Large intestine (tissue), 3 donors: ENCODE measurements at regions not wholly inside any gene's neighbourhood (a gene's known extent, or its start where the extent isn't known, plus 50 kb on each side); places are given as distances from the start of the nearest gene placed in this dataset.

ENCODE experiments used
- DNase-seq, 2 donors: peaks; one replicate each; pipeline versions ENCODE4 v3.0.0 to v3.0.0-alpha.2; 2013
- H3K27ac ChIP-seq: one replicate; pipeline ENCODE4 v1.5.1; 2013; ENCODE audit warnings: low read length
- H3K27me3 ChIP-seq: 2 replicates; pipeline ENCODE4 v1.6.1; 2013; ENCODE audit warnings: low read length; ENCODE audit not compliant: control insufficient read depth, insufficient read depth
- H3K36me3 ChIP-seq: 2 replicates; pipeline ENCODE4 v1.6.1; 2013; ENCODE audit warnings: low read length; ENCODE audit not compliant: control insufficient read depth, insufficient read depth
- H3K4me1 ChIP-seq: one replicate; pipeline ENCODE4 v1.6.1; 2013; ENCODE audit warnings: low read length; ENCODE audit not compliant: control insufficient read depth, insufficient read depth
- H3K4me3 ChIP-seq: one replicate; pipeline ENCODE4 v1.5.1; 2013; ENCODE audit warnings: low read length
- H3K9me3 ChIP-seq: one replicate; pipeline ENCODE4 v1.6.1; 2013; ENCODE audit warnings: mild to moderate bottlenecking, low read depth, low read length, moderate library complexity; ENCODE audit not compliant: control insufficient read depth
- WGBS: methylation state at CpG from one replicate; pipeline ENCODE4 v1.1.5; 2013; ENCODE audit warnings: low lambda C conversion rate; ENCODE audit not compliant: insufficient coverage; 5-methylcytosine and 5-hydroxymethylcytosine counted together

GRCh38 chr1:42047508-42047880, 105.7 kb upstream of the GUCA2B start:
- Histone ChIP-seq H3K27me3 (peaks cover 6% of the 10 kb centered on the region), H3K4me3 (no peak overlapping the region), H3K27ac (no peak overlapping the region), H3K9me3 (no peaks in the 10 kb centered on the region), H3K36me3 (no peaks in the 10 kb centered on the region), H3K4me1 (peaks cover 8% of the 10 kb centered on the region)
- no CpG with 5 or more reads among the region's 1 CpG for WGBS
- DNase-seq: no peak

GRCh38 chr1:42046761-42047507, 106.3 kb upstream of the GUCA2B start:
- WGBS: 100% methylated on average over 1 of the region's 4 CpGs
- Histone ChIP-seq H3K4me1 (peaks cover 8% of the 10 kb centered on the region), H3K9me3 (no peaks in the 10 kb centered on the region), H3K27me3 (peaks cover 6% of the 10 kb centered on the region), H3K27ac (no peak overlapping the region), H3K4me3 (no peak overlapping the region), H3K36me3 (no peaks in the 10 kb centered on the region)
- peak; percentile 40 to 42 for DNase-seq

GRCh38 chr1:42044346-42044745, 108.9 kb upstream of the GUCA2B start:
- DNase-seq: no peak
- Histone ChIP-seq H3K9me3 (no peaks in the 10 kb centered on the region), H3K4me3 (no peak overlapping the region), H3K27me3 (no peaks in the 10 kb centered on the region), H3K36me3 (no peaks in the 10 kb centered on the region), H3K4me1 (peaks cover 8% of the 10 kb centered on the region), H3K27ac (no peak overlapping the region)
- no CpG with 5 or more reads among the region's 3 CpGs for WGBS

GRCh38 chr1:42043811-42044210, 109.4 kb upstream of the GUCA2B start:
- Histone ChIP-seq H3K4me3 (no peak overlapping the region), H3K36me3 (no peaks in the 10 kb centered on the region), H3K27me3 (no peaks in the 10 kb centered on the region), H3K9me3 (no peaks in the 10 kb centered on the region), H3K27ac (no peak overlapping the region), H3K4me1 (peaks cover 8% of the 10 kb centered on the region)
- DNase-seq: peak in 1 of 2 donors; percentile 6
- WGBS: no CpG with 5 or more reads among the region's 1 CpG

GRCh38 chr1:42043182-42043581, 110.0 kb upstream of the GUCA2B start:
- Histone ChIP-seq H3K4me1 (peaks cover 8% of the 10 kb centered on the region), H3K27ac (no peak overlapping the region), H3K36me3 (no peaks in the 10 kb centered on the region), H3K27me3 (peaks cover 4% of the 10 kb centered on the region), H3K9me3 (no peaks in the 10 kb centered on the region), H3K4me3 (no peak overlapping the region)
- WGBS: no CpG with 5 or more reads among the region's 2 CpGs
- DNase-seq: no peak

- Histone ChIP-seq H3K4me3 (no peak overlapping the region), H3K27ac (no peak overlapping the region), H3K36me3 (no peaks in the 10 kb centered on the region), H3K9me3 (no peaks in the 10 kb centered on the region), H3K4me1 (peaks cover 12% of the 10 kb centered on the region), H3K27me3 (peaks cover 10% of the 10 kb centered on the region)
- DNase-seq: no peak
- WGBS: no CpG with 5 or more reads among the region's 17 CpGs
These were observed 112.2 kb upstream of the GUCA2B start for GRCh38 chr1:42041031-42041430.

- H3K4me3 ChIP-seq: no peak overlapping the region
- DNase-seq: no peak
- no peak overlapping the region for H3K27ac ChIP-seq
- no peaks in the 10 kb centered on the region for H3K36me3 ChIP-seq
- no peaks in the 10 kb centered on the region for H3K9me3 ChIP-seq
- peaks cover 10% of the 10 kb centered on the region for H3K27me3 ChIP-seq
- WGBS: no CpG with 5 or more reads among the region's 14 CpGs
- peaks cover 13% of the 10 kb centered on the region for H3K4me1 ChIP-seq
These were observed 113.1 kb upstream of the GUCA2B start for GRCh38 chr1:42040159-42040558.

GRCh38 chr1:42038261-42038660, 114.9 kb upstream of the GUCA2B start:
- Histone ChIP-seq H3K4me1 (peaks cover 17% of the 10 kb centered on the region), H3K27ac (no peak overlapping the region), H3K36me3 (no peaks in the 10 kb centered on the region), H3K27me3 (peaks cover 10% of the 10 kb centered on the region), H3K9me3 (no peaks in the 10 kb centered on the region), H3K4me3 (no peak overlapping the region)
- DNase-seq: no peak
- 100% methylated on average over 1 of the region's 4 CpGs for WGBS

GRCh38 chr1:42037586-42037985, 115.6 kb upstream of the GUCA2B start:
- no peak for DNase-seq

GRCh38 chr1:42037161-42037560, 116.0 kb upstream of the GUCA2B start:
- Histone ChIP-seq H3K36me3 (no peaks in the 10 kb centered on the region), H3K9me3 (no peaks in the 10 kb centered on the region), H3K4me1 (peaks cover 19% of the 10 kb centered on the region), H3K27me3 (peaks cover 10% of the 10 kb centered on the region), H3K4me3 (no peak overlapping the region), H3K27ac (no peak overlapping the region)
- 86% methylated on average over 1 of the region's 1 CpG for WGBS
- DNase-seq: no peak

More at GRCh38 chr1:42037586-42037985, 115.6 kb upstream of the GUCA2B start:
- Histone ChIP-seq H3K36me3 (no peaks in the 10 kb centered on the region), H3K27me3 (peaks cover 10% of the 10 kb centered on the region), H3K9me3 (no peaks in the 10 kb centered on the region), H3K27ac (no peak overlapping the region), H3K4me1 (peaks cover 15% of the 10 kb centered on the region), H3K4me3 (no peak overlapping the region)
- 100% methylated on average over 2 of the region's 3 CpGs for WGBS
